GM23338 (cell line): ENCODE measurements at regions not wholly inside any gene's neighbourhood (a gene's known extent, or its start where the extent isn't known, plus 50 kb on each side); places are given as distances from the start of the nearest gene placed in this dataset.

Experiments
- CREB1 ChIP-seq: fragments of 250-450 bp; sonication (Bioruptor Pico); IDR thresholded peaks from 2 replicates; pipeline ENCODE4 v1.5.0; 2020; ENCODE audit warnings: low read depth, mild to moderate bottlenecking, moderate library complexity
- CTCF ChIP-seq, 2 experiments: fragments of 200-600 bp in 1 of 2; sonication (generic) in 1 of 2; conservative IDR thresholded peaks; 2 replicates each; pipeline versions ENCODE4 v1.5.1 to v1.6.1; 2016 to 2017; ENCODE audit warnings: antibody characterized with exemption in 2 of 2, low read depth in 2 of 2, mild to moderate bottlenecking in 2 of 2, moderate library complexity in 1 of 2
- ETS1 ChIP-seq: IDR thresholded peaks from 2 replicates; pipeline ENCODE4 v1.6.1; 2016; ENCODE audit warnings: antibody characterized with exemption
- EZH2 ChIP-seq: fragments of 200-600 bp; sonication (generic); IDR thresholded peaks from one replicate; pipeline ENCODE4 v1.8.0; 2017; ENCODE audit warnings: antibody characterized with exemption, mild to moderate bottlenecking, low read depth; ENCODE audit not compliant: unreplicated experiment
- EZH2phosphoT487 ChIP-seq: fragments of 200-600 bp; sonication (generic); IDR thresholded peaks from one replicate; pipeline ENCODE4 v1.8.1; 2018; ENCODE audit warnings: antibody characterized with exemption; ENCODE audit not compliant: unreplicated experiment
- JUNB ChIP-seq: IDR thresholded peaks from one replicate; pipeline ENCODE4 v1.6.1; 2016; ENCODE audit warnings: antibody characterized with exemption; ENCODE audit not compliant: unreplicated experiment
- POLR2AphosphoS5 ChIP-seq: IDR thresholded peaks from 2 replicates; pipeline ENCODE4 v1.6.1; 2016; ENCODE audit warnings: antibody characterized with exemption, low read depth
- STAT1 ChIP-seq: IDR thresholded peaks from one replicate; pipeline ENCODE4 v1.6.1; 2016; ENCODE audit warnings: antibody characterized with exemption; ENCODE audit not compliant: unreplicated experiment
- ZNF331 ChIP-seq: fragments of 250-450 bp; sonication (Bioruptor Pico); IDR thresholded peaks from 2 replicates; pipeline ENCODE4 v1.5.0; 2020; ENCODE audit warnings: low read depth, mild to moderate bottlenecking, moderate library complexity
- TF ChIP-seq, protein P1 (sequence below): IDR thresholded peaks from one replicate; pipeline ENCODE4 v1.6.1; 2018; ENCODE audit warnings: antibody characterized with exemption; ENCODE audit not compliant: unreplicated experiment

DNA sequence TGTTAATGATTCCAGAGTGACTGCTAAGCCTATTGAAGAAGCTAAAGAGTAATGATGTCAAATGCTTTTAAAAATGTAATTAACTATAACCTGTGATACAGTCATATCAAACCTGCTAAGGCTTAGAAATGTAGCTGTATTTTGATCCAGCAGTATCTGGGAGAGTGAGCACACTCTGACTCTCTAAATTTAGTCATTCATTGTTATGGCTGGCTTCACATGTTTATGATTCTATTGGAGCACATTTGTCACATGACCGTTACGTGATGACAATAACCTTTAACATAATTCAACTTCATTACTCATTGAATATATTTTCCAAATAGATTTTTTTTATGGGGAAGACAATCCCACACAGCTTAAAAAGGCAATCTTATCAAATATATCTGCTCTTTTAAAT lies 587.1 kb downstream of the LMO4 start:
- TF ChIP-seq CTCF (conservative IDR thresholded peaks at IDR 0.05; ENCODE audit: low read depth in 2 of 2): no peak
- TF ChIP-seq EZH2: no peak
- no peak for TF ChIP-seq EZH2phosphoT487
- TF ChIP-seq POLR2AphosphoS5: no peak
- no peak for TF ChIP-seq STAT1
- TF ChIP-seq CREB1 (CRISPR knock-in tag): no peak
- no peak for TF ChIP-seq ZNF331 (CRISPR knock-in tag)
- TF ChIP-seq JUNB: no peak
- TF ChIP-seq, protein P1, sequence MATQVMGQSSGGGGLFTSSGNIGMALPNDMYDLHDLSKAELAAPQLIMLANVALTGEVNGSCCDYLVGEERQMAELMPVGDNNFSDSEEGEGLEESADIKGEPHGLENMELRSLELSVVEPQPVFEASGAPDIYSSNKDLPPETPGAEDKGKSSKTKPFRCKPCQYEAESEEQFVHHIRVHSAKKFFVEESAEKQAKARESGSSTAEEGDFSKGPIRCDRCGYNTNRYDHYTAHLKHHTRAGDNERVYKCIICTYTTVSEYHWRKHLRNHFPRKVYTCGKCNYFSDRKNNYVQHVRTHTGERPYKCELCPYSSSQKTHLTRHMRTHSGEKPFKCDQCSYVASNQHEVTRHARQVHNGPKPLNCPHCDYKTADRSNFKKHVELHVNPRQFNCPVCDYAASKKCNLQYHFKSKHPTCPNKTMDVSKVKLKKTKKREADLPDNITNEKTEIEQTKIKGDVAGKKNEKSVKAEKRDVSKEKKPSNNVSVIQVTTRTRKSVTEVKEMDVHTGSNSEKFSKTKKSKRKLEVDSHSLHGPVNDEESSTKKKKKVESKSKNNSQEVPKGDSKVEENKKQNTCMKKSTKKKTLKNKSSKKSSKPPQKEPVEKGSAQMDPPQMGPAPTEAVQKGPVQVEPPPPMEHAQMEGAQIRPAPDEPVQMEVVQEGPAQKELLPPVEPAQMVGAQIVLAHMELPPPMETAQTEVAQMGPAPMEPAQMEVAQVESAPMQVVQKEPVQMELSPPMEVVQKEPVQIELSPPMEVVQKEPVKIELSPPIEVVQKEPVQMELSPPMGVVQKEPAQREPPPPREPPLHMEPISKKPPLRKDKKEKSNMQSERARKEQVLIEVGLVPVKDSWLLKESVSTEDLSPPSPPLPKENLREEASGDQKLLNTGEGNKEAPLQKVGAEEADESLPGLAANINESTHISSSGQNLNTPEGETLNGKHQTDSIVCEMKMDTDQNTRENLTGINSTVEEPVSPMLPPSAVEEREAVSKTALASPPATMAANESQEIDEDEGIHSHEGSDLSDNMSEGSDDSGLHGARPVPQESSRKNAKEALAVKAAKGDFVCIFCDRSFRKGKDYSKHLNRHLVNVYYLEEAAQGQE: no peak
- TF ChIP-seq ETS1: no peak
